ENCODE measurements at regions not wholly inside any gene's neighbourhood (a gene's known extent, or its start where the extent isn't known, plus 50 kb on each side); places are given as distances from the start of the nearest gene placed in this dataset.

DNA sequence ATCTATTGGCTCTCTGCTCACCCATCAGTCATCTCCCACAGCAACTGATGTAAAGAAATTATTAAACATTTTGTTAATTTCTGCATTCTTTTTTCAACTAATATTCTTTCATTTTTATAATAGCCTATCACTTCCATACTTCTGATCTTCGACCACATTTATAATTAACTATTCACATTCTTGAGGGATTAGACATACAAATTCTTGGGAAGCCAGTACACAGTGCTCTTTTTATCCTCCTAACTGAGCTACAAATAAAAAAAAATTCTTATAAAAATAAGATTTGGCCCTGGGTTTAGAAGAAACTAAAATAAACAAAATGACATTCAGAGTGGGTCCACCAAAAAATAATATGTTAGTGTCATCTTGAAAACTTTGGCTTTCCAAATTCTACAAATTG lies 103.7 kb upstream of the ITGA1 start:
- Histone ChIP-seq H4K20me1 (ENCODE audit: control insufficient read depth, insufficient read depth) (no peaks in the 10 kb centered on the region), H3K27ac (ENCODE audit: control insufficient read depth, insufficient read depth) (no peak overlapping the region), H3K4me3 (no peak overlapping the region), H3K9me3 (replicated peaks; ENCODE audit: control insufficient read depth, insufficient read depth, low read length) (no peaks in the 10 kb centered on the region), H3K27me3 (replicated peaks in 1 of 2; ENCODE audit: control insufficient read depth in 2 of 2, insufficient read depth in 2 of 2, low read length in 1 of 2) (no peaks in the 10 kb centered on the region), H3K36me3 (ENCODE audit: control insufficient read depth in 2 of 2, insufficient read depth in 2 of 2, low read length in 1 of 2) (no peaks in the 10 kb centered on the region), H2AFZ (ENCODE audit: control insufficient read depth, low read depth, low read length) (no peak overlapping the region), H3K79me2 (ENCODE audit: control insufficient read depth, insufficient read depth, low read length) (no peaks in the 10 kb centered on the region), H3K4me1 (ENCODE audit: control insufficient read depth, insufficient read depth, low read length) (no peaks in the 10 kb centered on the region), H3K4me2 (ENCODE audit: control insufficient read depth, insufficient read depth) (no peak overlapping the region), H3K9ac (ENCODE audit: control insufficient read depth, insufficient read depth, low read length) (no peak overlapping the region)
- DNase-seq (ENCODE audit: low read depth, low spot score) (no peak), ATAC-seq (no peak), FAIRE-seq (no peak)
- BruUV-seq (replicated peaks): no TSS peak
- WGBS (ENCODE audit: insufficient coverage, insufficient replicate concordance, low lambda C conversion rate, missing lambda C conversion rate): 35% methylated on average over 1 of the region's 1 CpG
- TF ChIP-seq EZH2 (IDR thresholded peaks at IDR 0.05; ENCODE audit: borderline replicate concordance, control insufficient read depth, low read depth, low read length) (no peak), CHD1 (IDR thresholded peaks at IDR 0.05; ENCODE audit: low read depth, low read length) (no peak), MXI1 (IDR thresholded peaks at IDR 0.05; ENCODE audit: low read depth, low read length) (no peak), TCF3 (IDR thresholded peaks at IDR 0.05; ENCODE audit: borderline replicate concordance, insufficient read depth, low read depth, low read length) (no peak), ZNF207 (IDR thresholded peaks at IDR 0.05; ENCODE audit: borderline replicate concordance) (no peak), ATF7 (IDR thresholded peaks at IDR 0.05; ENCODE audit: low read depth) (no peak), RB1 (IDR thresholded peaks at IDR 0.05; ENCODE audit: borderline replicate concordance) (no peak), NFIC (IDR thresholded peaks at IDR 0.05; ENCODE audit: low read depth, low read length) (no peak), TAF1 (IDR thresholded peaks at IDR 0.05; ENCODE audit: borderline replicate concordance, low read depth, low read length) (no peak), YBX1 (IDR thresholded peaks at IDR 0.05) (no peak), SPI1 (IDR thresholded peaks at IDR 0.05; ENCODE audit: borderline replicate concordance, insufficient read depth, low read depth, low read length) (no peak), ZNF24 (IDR thresholded peaks at IDR 0.05) (no peak), DPF2 (IDR thresholded peaks at IDR 0.05) (no peak), BHLHE40 (IDR thresholded peaks at IDR 0.05; ENCODE audit: borderline replicate concordance in 1 of 2, low read depth in 2 of 2, low read length in 1 of 2) (no peak)
- TF ChIP-seq, protein P1, sequence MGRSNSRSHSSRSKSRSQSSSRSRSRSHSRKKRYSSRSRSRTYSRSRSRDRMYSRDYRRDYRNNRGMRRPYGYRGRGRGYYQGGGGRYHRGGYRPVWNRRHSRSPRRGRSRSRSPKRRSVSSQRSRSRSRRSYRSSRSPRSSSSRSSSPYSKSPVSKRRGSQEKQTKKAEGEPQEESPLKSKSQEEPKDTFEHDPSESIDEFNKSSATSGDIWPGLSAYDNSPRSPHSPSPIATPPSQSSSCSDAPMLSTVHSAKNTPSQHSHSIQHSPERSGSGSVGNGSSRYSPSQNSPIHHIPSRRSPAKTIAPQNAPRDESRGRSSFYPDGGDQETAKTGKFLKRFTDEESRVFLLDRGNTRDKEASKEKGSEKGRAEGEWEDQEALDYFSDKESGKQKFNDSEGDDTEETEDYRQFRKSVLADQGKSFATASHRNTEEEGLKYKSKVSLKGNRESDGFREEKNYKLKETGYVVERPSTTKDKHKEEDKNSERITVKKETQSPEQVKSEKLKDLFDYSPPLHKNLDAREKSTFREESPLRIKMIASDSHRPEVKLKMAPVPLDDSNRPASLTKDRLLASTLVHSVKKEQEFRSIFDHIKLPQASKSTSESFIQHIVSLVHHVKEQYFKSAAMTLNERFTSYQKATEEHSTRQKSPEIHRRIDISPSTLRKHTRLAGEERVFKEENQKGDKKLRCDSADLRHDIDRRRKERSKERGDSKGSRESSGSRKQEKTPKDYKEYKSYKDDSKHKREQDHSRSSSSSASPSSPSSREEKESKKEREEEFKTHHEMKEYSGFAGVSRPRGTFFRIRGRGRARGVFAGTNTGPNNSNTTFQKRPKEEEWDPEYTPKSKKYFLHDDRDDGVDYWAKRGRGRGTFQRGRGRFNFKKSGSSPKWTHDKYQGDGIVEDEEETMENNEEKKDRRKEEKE (IDR thresholded peaks at IDR 0.05): no peak
- TF ChIP-seq, protein P2, sequence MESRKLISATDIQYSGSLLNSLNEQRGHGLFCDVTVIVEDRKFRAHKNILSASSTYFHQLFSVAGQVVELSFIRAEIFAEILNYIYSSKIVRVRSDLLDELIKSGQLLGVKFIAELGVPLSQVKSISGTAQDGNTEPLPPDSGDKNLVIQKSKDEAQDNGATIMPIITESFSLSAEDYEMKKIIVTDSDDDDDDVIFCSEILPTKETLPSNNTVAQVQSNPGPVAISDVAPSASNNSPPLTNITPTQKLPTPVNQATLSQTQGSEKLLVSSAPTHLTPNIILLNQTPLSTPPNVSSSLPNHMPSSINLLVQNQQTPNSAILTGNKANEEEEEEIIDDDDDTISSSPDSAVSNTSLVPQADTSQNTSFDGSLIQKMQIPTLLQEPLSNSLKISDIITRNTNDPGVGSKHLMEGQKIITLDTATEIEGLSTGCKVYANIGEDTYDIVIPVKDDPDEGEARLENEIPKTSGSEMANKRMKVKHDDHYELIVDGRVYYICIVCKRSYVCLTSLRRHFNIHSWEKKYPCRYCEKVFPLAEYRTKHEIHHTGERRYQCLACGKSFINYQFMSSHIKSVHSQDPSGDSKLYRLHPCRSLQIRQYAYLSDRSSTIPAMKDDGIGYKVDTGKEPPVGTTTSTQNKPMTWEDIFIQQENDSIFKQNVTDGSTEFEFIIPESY (IDR thresholded peaks at IDR 0.05): no peak
- ChIA-PET CTCF (no interaction called here), SMC1A (ENCODE audit: uncharacterized antibody, unreplicated experiment) (no interaction called here), RAD21 (ENCODE audit: unreplicated experiment) (no interaction called here), POLR2A (no interaction called here)
- in situ Hi-C loops (cut with MboI) (no loop called here), intact Hi-C loops (cut with micrococcal nuclease; ENCODE audit: unreplicated experiment) (no loop called here)
